ENCODE measurements at regions not wholly inside any gene's neighbourhood (a gene's known extent, or its start where the extent isn't known, plus 50 kb on each side); places are given as distances from the start of the nearest gene placed in this dataset.

DNA sequence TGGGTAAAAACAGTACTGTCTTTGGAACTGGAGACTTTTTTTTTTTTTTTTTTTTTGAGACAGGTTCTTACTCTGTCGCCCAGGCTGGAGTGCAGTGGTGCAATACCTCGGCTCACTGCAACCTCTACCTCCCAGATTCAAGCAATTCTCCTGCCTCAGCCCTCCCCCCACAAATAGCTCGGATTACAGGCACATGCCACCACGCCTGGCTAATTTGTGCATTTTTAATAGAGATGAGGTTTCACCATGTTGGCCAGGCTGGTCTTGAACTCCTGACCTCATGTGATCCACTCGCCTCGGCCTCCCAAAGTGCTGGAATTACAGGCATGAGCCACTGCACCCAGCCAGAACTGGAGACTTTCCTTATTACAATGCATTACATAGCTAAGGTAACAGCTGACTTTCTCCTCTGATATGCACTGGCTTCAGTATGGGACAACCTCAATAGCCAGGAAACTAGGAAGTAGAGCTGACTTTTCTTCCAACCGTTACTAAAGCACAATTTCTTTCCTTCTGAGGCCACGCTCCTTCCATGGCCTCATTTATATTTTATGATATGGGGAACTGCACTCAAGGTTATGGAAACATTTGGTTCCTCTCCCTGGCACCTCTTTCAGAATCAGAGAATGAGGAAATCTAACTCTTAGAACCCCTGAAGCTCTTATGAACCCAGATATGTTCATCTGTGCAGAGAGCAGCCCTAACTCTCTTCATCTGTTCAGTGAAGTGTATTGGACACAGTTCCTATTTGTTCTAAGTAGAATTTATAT lies 53.5 kb upstream of the FAM9B start:
- no peak for DNase-seq

DNA sequence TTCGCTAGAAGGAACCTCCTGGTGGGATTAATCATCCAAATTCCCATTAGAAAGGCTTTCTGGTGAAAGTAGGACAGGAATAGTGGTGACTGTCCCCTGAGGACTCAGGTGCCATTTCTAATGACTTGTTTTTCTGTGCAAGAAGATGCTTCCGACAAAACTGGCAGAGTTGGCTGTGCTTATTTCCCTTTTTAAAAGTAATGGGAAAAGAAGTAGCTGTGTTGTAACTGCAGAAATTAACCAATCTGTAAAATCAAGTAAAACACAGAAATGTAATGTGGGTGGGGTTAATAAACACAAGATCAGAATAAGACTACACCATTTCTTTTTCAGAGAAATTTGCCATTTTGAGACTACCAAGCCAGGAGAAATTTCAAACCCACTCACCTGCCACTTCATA lies 55.0 kb upstream of the FAM9B start:
- DNase-seq: no peak

DNA sequence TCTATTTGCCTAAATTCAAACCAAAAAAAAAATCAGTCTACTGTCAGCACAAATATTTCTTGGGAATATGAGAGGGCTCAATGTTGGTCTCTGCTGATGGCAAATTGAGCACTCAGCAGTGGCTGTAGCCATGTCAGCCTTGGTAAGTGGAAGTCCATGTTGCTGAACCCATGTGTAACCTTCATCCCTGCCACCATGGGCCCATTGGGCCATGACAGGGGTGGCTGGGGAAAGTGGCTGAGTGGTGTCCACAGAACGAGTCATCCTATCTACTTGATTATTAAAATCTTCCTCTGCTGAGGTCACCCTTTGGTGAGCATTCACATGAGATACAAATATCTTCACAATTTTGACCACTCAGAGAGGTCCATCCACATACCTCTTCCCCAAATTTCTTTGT lies 56.8 kb upstream of the FAM9B start:
- DNase-seq: no peak

DNA sequence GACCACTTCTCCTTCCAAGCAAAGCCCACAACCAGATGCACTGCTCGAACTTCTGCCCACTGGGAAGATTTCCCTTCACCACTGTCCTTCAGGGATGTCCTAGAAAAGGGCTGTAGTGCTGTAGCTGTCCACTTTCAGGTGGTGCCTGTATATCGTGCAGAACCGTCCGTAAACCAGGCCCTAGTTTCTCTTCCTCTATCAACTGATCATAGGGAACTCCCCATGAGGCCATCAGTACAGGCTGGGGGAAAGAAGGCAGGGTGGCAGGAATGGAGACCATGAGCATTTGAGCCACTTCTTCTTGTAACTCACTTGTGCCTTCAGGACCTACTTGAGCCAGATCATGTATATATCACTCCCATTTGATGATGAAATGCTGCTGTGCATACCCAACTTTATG lies 57.3 kb upstream of the FAM9B start:
- DNase-seq: no peak

DNA sequence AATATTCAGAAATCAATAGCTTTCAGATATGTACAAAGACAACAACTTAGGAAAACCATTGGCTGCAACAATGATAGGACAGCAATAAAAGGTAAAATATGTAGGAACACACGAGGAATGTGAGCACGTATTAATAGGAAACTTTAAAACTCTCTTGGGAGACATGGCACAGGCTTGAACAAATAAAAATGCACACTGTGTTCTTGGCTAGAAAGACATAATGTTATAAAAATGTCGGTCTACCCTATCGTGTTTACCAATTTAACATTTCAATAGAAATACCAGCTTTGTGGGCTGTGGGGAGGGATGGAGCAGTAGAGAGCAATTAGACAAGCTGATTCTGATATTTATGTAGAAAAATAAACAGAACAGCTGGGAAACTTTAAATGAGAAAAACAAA lies 69.0 kb upstream of the FAM9B start:
- no peak for DNase-seq

DNA sequence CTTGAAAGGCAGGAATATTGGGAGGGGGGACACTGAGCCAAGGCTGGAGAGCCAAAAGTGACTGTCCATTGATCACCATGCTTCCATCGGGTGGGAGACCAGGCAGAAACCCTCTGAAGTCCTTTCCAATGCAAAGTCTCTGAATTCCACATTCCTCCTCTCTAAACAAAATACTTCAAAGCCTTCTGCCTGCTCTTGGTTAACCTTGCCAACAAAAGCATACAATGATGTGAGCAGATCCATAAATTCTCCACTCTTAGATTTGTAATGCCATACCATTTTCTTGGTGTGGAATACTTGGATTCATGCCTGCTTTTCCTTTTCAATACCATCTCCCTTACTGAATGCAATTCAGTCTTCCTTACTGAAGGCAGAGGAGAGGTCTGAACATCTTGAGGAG lies 74.1 kb upstream of the FAM9B start:
- DNase-seq: peak; percentile 27

DNA sequence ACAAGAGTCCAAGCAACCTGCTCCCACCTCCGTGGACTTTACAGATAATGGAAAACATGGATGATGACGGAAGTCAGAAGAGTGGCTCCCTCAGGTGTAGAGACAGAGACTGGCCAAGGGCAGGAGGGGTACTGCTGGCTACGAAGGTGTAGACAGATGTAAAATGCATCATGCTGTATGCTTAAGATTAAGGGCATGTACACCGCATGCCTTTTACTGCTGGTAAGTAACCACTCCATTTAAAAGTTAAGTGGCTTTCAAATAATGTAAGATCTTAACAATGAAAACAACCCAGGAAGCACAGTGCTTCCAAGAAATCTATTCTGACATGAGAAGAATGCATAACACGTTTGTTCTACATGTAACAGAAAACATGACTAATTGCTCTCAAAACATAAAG lies 76.9 kb upstream of the FAM9B start:
- DNase-seq: no peak

DNA sequence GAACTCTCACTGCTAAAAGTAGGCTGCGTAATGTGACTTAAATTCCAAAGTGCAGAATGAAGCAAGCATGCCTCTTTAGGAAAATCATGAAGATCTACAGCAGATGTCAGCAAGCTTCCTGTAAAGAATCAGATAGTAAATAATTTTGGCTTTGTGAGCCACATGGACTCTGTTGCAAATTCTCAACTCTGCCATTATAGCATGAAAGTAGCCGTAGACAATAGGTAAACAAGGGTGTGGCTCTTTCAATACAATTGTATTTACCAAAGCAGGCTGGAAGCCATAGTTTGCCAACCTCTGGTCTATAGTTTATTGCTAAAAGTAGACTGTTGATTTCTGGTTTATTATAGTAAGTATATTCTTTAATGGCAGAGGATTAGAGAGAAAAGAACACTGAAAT lies 80.3 kb upstream of the FAM9B start:
- no peak for DNase-seq

DNA sequence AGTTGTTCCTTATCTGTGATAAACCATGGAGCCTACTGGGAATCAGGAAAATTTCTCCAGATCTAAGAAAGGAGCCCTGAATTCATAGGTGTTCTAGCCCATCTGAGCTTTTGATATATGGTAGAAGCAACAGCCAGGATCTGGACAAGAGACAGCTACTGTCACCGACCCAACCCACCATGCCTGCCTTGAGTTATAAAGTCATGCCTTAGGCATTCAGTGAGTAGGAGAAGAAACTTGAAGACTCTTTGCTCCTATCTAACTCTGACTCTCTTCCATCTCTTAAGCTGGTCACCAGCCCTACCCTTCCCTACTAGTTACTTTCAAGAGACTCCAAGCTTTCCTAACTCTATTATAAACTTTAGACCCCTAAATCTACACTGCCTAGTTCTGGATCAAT lies 83.9 kb upstream of the FAM9B start:
- DNase-seq: no peak

DNA sequence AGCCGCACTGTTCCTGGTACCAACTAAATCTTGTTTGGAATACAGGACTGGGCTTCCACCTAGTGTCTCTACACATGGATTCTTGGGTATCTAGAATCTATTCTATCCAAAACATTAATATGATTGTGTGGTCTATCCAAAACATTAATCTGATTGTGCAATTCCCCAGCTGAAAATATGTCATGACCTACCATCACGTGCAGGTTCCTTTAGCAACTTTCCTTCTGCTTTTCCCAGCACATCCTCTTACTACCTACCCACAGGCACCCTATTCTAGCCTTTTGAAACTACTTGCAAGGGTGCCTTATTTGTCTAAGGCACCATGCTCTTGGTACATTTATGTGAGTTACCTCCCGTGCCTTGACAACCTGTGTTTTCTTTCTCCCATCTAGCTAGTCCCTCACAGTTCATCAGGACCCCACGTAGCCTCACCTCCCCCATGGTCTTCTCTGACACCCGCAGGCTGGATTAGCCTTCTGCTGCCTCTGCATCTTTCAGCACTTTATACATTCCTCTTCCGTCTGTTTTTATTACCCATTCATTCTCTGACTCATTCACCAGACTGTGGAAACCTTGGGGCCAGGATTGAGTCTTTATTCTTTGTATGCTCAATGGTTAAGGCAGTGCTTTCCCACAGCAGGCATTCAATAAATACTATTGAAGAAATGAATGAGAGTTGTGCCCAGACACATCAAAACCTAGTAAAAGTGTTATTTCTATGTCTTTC lies 88.8 kb upstream of the FAM9B start:
- DNase-seq: peak; percentile 63

DNA sequence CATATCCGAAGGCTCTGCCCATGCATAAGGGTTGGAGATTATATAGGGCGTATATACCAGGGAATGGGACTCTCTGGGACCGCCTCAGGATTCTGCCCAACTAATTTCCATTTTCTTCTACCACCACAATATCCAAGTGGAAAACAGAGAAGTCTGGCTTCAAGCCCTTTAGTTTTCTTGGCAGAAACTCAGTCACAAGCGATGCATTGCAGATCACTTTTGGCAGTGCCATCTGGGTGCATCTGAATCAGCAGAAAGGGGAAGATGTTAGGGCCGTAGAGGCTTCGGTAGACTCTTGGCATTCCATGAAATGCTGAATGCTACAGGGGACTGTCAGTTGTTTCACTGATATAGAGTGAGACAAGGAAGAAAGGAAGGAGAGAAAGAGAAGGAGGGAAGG lies 94.1 kb upstream of the FAM9B start:
- DNase-seq: no peak

DNA sequence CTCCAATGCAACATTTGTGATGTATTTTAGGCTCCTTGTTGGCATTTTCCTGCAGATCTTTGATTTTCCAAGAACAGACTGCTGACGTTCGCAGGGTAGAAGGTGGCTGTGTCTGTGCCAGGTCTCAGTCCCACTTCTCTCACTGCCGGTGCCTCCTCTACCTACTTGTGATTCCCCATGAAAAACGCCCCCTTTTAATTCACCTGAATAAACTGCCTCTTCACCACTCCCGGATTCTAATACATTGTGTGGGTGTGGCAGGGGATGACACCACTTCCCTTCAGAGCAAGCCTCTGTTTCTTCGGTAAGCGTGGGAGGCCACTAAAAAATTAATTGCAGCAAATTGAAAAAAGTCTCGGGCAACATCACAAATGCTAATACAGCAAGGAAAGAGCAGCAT lies 96.1 kb upstream of the FAM9B start:
- no peak for DNase-seq

DNA sequence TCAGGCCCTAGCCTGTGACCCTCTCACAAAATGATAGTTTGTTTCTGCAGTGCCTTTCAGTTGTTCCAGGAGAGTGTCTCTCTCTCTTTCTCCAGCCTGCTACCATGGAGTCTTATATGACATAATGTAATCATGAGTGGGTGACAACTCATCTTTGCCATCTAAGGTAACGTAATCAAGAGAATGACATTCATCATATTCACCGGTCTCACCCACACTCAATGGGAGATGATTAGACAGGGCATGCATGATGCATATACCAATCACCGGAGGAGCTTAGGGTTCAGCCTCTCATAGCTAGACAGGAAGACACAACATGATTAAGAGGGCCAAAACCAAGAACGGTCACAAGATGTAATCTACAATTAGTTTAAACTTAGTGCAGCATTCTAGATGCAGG lies 97.1 kb upstream of the FAM9B start:
- no peak for DNase-seq

DNA sequence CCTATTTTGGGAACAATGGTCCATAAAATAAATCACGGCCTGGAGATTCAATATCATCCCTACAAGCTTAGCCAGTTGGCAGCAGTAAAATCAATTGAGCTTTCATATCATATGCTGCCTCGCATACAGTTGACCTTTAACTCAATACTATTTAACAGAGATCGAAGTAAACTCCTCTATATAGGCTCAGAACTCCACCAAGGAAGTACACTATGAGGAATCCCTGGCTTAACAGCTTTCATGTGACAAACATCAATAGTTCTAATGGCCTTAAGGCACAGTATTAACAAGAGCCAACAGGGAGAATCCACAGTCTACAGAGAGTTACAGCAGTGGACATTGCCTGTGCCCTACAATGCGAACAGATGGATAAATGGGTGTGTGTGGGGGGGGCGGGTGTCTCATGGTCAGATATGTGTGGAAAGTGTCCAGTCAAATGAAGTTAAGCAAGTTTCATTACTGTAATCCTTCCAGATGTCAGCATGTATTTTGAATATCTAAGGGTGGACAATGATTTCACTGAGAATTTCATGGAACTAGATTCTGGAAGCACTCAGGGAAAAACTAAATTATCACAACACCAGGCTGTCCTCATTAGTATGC lies 98.2 kb upstream of the FAM9B start:
- DNase-seq: no peak

DNA sequence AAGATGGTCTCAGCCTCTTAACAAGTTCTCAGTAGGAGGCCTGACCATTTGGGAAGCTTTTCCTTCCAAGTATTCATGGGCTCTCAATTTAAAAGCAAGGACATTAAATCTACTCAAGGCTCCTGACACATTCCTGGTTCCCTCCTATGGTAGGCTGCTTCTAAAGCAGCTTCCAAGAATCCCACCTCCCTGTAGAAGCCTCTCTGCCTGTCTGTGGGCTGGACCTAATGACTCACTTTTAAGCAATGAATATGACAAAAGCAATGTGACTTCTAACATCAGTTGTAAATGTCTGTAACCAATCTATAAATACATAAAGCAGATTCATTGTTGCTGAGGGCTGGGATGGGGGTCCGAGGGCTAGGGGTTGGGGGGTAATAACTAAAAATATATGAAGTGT lies 99.5 kb upstream of the FAM9B start:
- peak; percentile 82 for DNase-seq

DNA sequence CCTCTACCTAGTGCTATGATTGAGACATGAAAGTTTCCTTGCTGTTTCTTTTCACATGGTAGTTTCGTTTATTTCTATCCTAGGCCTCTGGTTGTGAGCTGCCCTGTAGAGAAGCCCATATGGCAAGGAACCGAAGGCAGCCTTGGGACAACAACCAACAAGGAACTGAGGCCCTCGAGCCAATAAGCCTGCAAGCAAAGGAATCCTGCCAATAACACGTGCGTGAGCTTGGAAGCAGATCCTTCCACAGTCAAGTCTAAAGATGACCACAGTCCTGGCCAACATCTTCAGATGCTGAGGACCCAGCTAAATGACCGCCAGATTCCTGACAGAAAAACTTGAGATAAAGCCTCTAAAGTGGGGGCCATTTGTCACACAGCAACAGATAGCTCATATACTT lies 100.4 kb upstream of the FAM9B start:
- no peak for DNase-seq

DNA sequence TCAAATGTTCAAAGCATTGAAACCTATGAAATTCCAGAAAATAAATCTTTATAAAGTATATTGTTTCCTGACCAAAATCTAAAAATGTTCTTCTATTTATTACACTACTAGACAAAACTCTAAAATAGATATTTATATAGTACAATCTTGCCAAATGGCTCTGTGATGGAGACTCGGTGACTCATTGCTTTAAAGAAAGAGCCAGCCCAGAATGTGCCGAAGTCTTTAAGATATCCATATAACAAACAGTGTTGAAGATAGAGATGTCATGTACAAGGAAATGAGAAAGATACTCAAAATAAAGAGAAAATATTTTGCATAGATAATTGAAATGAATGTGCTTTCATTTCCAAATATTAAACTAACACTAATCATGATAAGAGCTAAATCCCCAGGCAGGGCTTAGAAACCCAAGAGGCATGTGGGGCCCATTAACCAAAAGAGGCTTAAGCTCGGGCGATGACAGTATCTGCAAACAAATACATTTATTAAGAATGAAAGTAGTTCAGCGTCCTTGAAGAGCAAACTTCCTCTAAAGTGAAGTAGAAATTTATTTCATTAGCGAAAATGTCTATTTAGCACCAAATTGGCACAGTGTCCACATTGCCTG lies 102.1 kb upstream of the FAM9B start:
- DNase-seq: peak; percentile 48

DNA sequence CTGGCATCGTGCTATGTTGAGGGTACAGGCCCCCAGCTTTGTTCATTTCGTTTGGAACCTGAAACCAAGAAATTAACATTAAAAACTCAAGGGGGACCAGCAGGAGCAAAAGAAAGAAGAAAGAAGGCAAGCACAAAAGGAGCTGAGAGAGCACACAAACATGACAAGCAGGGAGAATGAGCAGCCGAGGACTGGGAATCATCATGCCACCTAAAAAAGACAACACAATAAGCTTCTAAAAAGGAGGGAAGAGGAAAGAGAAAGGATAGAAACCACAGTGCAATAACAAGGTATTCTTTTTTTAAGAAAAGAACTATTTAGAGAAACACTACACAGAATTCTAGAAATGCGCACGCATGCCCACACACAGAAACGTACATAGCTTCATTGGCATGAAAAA lies 103.2 kb upstream of the FAM9B start:
- no peak for DNase-seq

DNA sequence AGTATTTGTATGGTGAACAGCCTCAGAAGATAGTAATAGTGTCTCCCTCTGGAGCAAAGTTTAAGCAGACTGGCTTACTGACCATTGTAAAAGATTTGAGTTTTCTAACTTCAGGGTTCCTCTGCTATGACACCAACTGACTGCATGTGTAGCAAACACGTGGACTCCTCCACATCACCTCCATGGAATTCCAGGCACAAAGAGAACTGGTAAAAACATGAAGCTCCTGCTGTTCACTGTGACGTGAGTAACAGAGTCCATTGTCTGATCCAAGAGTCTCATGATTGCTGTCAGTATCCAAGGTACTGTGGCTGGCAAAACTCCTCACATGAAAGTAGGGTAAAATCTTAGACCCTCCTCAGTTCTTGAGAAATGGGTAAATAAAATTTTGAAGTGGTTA lies 107.6 kb upstream of the FAM9B start:
- DNase-seq: peak; percentile 64

DNA sequence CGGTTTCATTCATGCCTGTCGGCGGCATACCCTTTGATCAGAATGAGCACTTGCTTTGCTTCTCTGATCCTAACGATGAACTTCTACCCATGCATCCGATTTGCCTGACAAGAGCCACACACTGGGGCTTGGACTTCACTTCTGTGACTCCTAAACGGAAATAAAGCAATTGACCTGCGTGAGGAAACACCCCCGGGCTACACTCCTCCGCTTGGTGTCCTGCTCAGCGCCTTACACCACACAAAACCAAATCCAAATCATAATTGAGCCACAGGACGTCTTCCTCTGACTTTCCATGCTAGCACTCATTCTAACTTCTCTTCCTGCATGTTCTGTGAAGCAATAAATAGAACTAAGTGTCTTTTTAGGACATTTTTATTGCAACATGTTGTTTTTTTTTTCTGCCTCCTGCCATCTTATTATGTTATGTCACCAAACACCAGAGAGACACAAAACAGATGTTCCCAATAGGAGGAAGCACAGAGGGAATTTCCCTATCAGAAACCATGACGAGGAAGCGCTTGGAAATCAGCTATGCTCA lies 110.8 kb upstream of the FAM9B start:
- no peak for DNase-seq

DNA sequence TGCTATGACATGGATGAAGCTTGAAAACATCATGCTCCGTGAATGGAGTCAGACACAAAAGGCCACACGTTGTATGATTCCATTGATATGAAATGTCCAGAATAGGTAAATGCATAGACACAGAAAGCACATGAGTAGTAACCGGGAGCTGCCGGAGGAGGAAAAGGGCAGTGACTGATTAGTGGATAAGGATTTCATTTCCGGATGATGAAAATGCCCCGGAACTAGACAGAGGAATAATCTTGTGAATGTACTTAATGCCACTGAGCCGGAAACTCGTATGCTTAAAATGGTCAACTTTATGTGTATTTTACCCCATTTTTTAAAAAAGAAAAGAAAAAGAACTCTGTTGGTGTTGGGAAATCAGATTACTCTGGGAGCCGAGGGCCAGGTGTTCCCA lies 112.7 kb upstream of the FAM9B start:
- DNase-seq: no peak

DNA sequence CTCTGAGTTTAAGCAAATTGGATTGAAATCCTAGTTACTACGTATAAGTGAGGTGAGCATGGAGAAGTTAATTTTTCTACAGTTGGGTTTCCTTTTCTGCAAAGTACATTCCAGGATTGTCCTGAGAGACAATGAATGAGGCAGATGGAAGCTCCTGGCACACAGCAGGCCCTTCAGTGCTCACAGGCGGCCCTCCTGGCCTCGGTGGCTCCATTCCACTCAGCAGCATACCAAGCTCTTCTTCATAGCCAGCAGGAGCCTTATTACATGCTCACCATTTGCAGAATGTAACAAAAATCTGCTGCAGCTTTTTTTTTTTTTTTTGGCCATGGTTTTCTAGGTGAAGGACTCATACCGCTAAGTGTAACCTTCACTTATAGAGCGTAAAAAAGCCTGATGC lies 113.2 kb upstream of the FAM9B start:
- no peak for DNase-seq

DNA sequence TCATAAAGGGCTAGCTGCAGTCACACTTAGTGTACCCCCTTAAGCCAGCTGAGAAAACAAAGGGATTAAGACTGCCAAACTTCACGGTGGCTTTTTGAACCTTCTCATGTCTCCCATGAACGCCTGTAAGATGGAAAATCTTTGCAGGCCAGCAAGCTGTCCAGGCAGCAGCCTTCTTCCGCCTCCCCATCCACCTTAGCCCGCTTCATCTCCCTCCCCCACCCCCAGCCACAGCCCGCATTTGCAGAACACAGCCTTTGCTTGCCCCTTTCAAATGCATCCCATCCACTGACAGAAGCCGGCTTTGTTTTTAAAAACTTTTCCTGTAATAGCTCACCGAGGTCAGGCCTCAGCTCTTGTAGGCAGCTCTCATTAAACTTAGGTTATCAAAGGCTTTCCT lies 113.8 kb upstream of the FAM9B start:
- DNase-seq: no peak

Data from fibroblast of upper back skin (primary cell).